ENCODE measurements at regions not wholly inside any gene's neighbourhood (a gene's known extent, or its start where the extent isn't known, plus 50 kb on each side); places are given as distances from the start of the nearest gene placed in this dataset.

- Mint-ChIP-seq H3K27me3 (ENCODE audit: low read depth in 3 of 3) (peaks cover 0 to 4% (median 0%) of the 10 kb centered on the region in 3 donors), H3K4me1 (no peaks in the 10 kb centered on the region), H3K4me3 (no peak overlapping the region), H3K27ac (no peak overlapping the region), H3K36me3 (no peaks in the 10 kb centered on the region), H3K9me3 (peaks cover 3 to 22% (median 5%) of the 10 kb centered on the region in 6 donors)
- DNase-seq, result no peak
Observed at GRCh38 chr2:5751873-5752482, 59.8 kb downstream of the SOX11 start.

GRCh38 chr2:5756272-5756671, 64.1 kb downstream of the SOX11 start:
- DNase-seq, result no peak
- Mint-ChIP-seq H3K36me3 (no peaks in the 10 kb centered on the region), H3K4me3 (no peak overlapping the region), H3K27me3 (ENCODE audit: low read depth in 3 of 3) (peaks cover 0 to 2% (median 0%) of the 10 kb centered on the region in 3 donors), H3K4me1 (no peaks in the 10 kb centered on the region), H3K27ac (no peak overlapping the region), H3K9me3 (peaks cover 0 to 20% (median 7%) of the 10 kb centered on the region in 6 donors)

GRCh38 chr2:5758346-5758745, 66.2 kb downstream of the SOX11 start:
- peaks cover 0 to 19% (median 5%) of the 10 kb centered on the region in 6 donors for H3K9me3 Mint-ChIP-seq
- no peak overlapping the region for H3K4me3 Mint-ChIP-seq
- peaks cover 0 to 2% (median 0%) of the 10 kb centered on the region in 3 donors for H3K27me3 Mint-ChIP-seq (ENCODE audit: low read depth in 3 of 3)
- no peak for DNase-seq
- no peaks in the 10 kb centered on the region for H3K36me3 Mint-ChIP-seq
- H3K27ac Mint-ChIP-seq, result no peak overlapping the region
- no peaks in the 10 kb centered on the region for H3K4me1 Mint-ChIP-seq

GRCh38 chr2:5759949-5760348, 67.8 kb downstream of the SOX11 start:
- Mint-ChIP-seq H3K27me3 (ENCODE audit: low read depth in 3 of 3) (peaks cover 0 to 2% (median 0%) of the 10 kb centered on the region in 3 donors), H3K4me1 (no peaks in the 10 kb centered on the region), H3K4me3 (no peak overlapping the region), H3K27ac (no peak overlapping the region), H3K36me3 (no peaks in the 10 kb centered on the region), H3K9me3 (peaks cover 2 to 15% (median 8%) of the 10 kb centered on the region in 6 donors)
- no peak for DNase-seq

- no peaks in the 10 kb centered on the region for H3K4me1 Mint-ChIP-seq
- peaks cover 0 to 2% (median 0%) of the 10 kb centered on the region in 3 donors for H3K27me3 Mint-ChIP-seq (ENCODE audit: low read depth in 3 of 3)
- peaks cover 5 to 23% (median 12%) of the 10 kb centered on the region in 6 donors for H3K9me3 Mint-ChIP-seq
- no peaks in the 10 kb centered on the region for H3K36me3 Mint-ChIP-seq
- no peak overlapping the region for H3K27ac Mint-ChIP-seq
- no peak for DNase-seq
- no peak overlapping the region for H3K4me3 Mint-ChIP-seq
Observed at GRCh38 chr2:5763531-5763930, 71.3 kb downstream of the SOX11 start.

- peaks cover 0 to 2% (median 0%) of the 10 kb centered on the region in 3 donors for H3K27me3 Mint-ChIP-seq (ENCODE audit: low read depth in 3 of 3)
- H3K27ac Mint-ChIP-seq, result no peak overlapping the region
- no peaks in the 10 kb centered on the region for H3K36me3 Mint-ChIP-seq
- no peak overlapping the region for H3K4me3 Mint-ChIP-seq
- DNase-seq, result no peak
- H3K9me3 Mint-ChIP-seq, result peaks cover 8 to 23% (median 13%) of the 10 kb centered on the region in 6 donors
- H3K4me1 Mint-ChIP-seq, result no peaks in the 10 kb centered on the region
Observed at GRCh38 chr2:5764041-5764440, 71.9 kb downstream of the SOX11 start.

GRCh38 chr2:5766056-5766455, 73.9 kb downstream of the SOX11 start:
- no peak for DNase-seq
- H3K9me3 Mint-ChIP-seq, result peaks cover 9 to 23% (median 15%) of the 10 kb centered on the region in 6 donors

GRCh38 chr2:5766561-5766960, 74.4 kb downstream of the SOX11 start:
- Mint-ChIP-seq H3K36me3 (no peaks in the 10 kb centered on the region), H3K4me3 (no peak overlapping the region), H3K9me3 (peaks cover 8 to 26% (median 15%) of the 10 kb centered on the region in 6 donors), H3K27ac (no peak overlapping the region), H3K4me1 (no peaks in the 10 kb centered on the region), H3K27me3 (ENCODE audit: low read depth in 3 of 3) (no peaks in the 10 kb centered on the region)
- DNase-seq, result no peak

More at GRCh38 chr2:5766056-5766455, 73.9 kb downstream of the SOX11 start:
- no peaks in the 10 kb centered on the region for H3K36me3 Mint-ChIP-seq
- no peaks in the 10 kb centered on the region for H3K4me1 Mint-ChIP-seq
- H3K27me3 Mint-ChIP-seq (ENCODE audit: low read depth in 3 of 3), result no peaks in the 10 kb centered on the region
- no peak overlapping the region for H3K4me3 Mint-ChIP-seq
- no peak overlapping the region for H3K27ac Mint-ChIP-seq

- DNase-seq, result no peak
- Mint-ChIP-seq H3K4me1 (no peaks in the 10 kb centered on the region), H3K36me3 (no peaks in the 10 kb centered on the region), H3K27me3 (ENCODE audit: low read depth in 3 of 3) (no peaks in the 10 kb centered on the region), H3K9me3 (peaks cover 4 to 35% (median 7%) of the 10 kb centered on the region in 6 donors), H3K4me3 (no peak overlapping the region), H3K27ac (no peak overlapping the region)
Observed at GRCh38 chr2:5777131-5777535, 84.9 kb downstream of the SOX11 start.

GRCh38 chr2:5781679-5782078, 89.5 kb downstream of the SOX11 start:
- H3K27ac Mint-ChIP-seq, result no peak overlapping the region
- H3K36me3 Mint-ChIP-seq, result no peaks in the 10 kb centered on the region
- H3K9me3 Mint-ChIP-seq, result peaks cover 10 to 31% (median 15%) of the 10 kb centered on the region in 6 donors
- no peaks in the 10 kb centered on the region for H3K27me3 Mint-ChIP-seq (ENCODE audit: low read depth in 3 of 3)
- H3K4me1 Mint-ChIP-seq, result no peaks in the 10 kb centered on the region
- no peak for DNase-seq
- no peak overlapping the region for H3K4me3 Mint-ChIP-seq

- Mint-ChIP-seq H3K27ac (no peak overlapping the region), H3K4me3 (no peak overlapping the region), H3K36me3 (no peaks in the 10 kb centered on the region), H3K27me3 (ENCODE audit: low read depth in 3 of 3) (no peaks in the 10 kb centered on the region), H3K9me3 (peaks cover 10 to 35% (median 17%) of the 10 kb centered on the region in 6 donors), H3K4me1 (no peaks in the 10 kb centered on the region)
- DNase-seq, result no peak
Observed at GRCh38 chr2:5782103-5782502, 89.9 kb downstream of the SOX11 start.

GRCh38 chr2:5788447-5788846, 96.3 kb downstream of the SOX11 start:
- no peaks in the 10 kb centered on the region for H3K36me3 Mint-ChIP-seq
- H3K4me1 Mint-ChIP-seq, result no peaks in the 10 kb centered on the region
- H3K9me3 Mint-ChIP-seq, result peaks cover 7 to 39% (median 18%) of the 10 kb centered on the region in 6 donors
- H3K27ac Mint-ChIP-seq, result no peak overlapping the region
- H3K4me3 Mint-ChIP-seq, result no peak overlapping the region
- no peak for DNase-seq
- no peaks in the 10 kb centered on the region for H3K27me3 Mint-ChIP-seq (ENCODE audit: low read depth in 3 of 3)

GRCh38 chr2:5791371-5791770, 99.2 kb downstream of the SOX11 start:
- Mint-ChIP-seq H3K4me1 (no peaks in the 10 kb centered on the region), H3K27ac (no peak overlapping the region), H3K27me3 (ENCODE audit: low read depth in 3 of 3) (no peaks in the 10 kb centered on the region), H3K4me3 (no peak overlapping the region), H3K9me3 (peaks cover 5 to 36% (median 11%) of the 10 kb centered on the region in 6 donors), H3K36me3 (no peaks in the 10 kb centered on the region)
- no peak for DNase-seq

GRCh38 chr2:5794012-5794411, 101.8 kb downstream of the SOX11 start:
- DNase-seq, result no peak
- H3K4me3 Mint-ChIP-seq, result no peak overlapping the region
- H3K27ac Mint-ChIP-seq, result no peak overlapping the region
- H3K9me3 Mint-ChIP-seq, result peaks cover 3 to 31% (median 6%) of the 10 kb centered on the region in 6 donors
- peaks cover 0 to 1% (median 0%) of the 10 kb centered on the region in 3 donors for H3K27me3 Mint-ChIP-seq (ENCODE audit: low read depth in 3 of 3)
- H3K4me1 Mint-ChIP-seq, result no peaks in the 10 kb centered on the region
- no peaks in the 10 kb centered on the region for H3K36me3 Mint-ChIP-seq

GRCh38 chr2:5798084-5798483, 105.9 kb downstream of the SOX11 start:
- Mint-ChIP-seq H3K27me3 (ENCODE audit: low read depth in 3 of 3) (peaks cover 0 to 1% (median 0%) of the 10 kb centered on the region in 3 donors), H3K9me3 (peaks cover 3 to 36% (median 6%) of the 10 kb centered on the region in 6 donors), H3K4me1 (no peaks in the 10 kb centered on the region), H3K4me3 (no peak overlapping the region), H3K27ac (no peak overlapping the region), H3K36me3 (no peaks in the 10 kb centered on the region)
- no peak for DNase-seq
